ES-I3 (cell line): ENCODE measurements at regions not wholly inside any gene's neighbourhood (a gene's known extent, or its start where the extent isn't known, plus 50 kb on each side); places are given as distances from the start of the nearest gene placed in this dataset.

Source experiments
- H3K36me3 ChIP-seq: 2 replicates; pipeline ENCODE4 v1.6.1; 2013; ENCODE audit warnings: mild to moderate bottlenecking, low read length, control low read depth, moderate library complexity; ENCODE audit not compliant: insufficient read depth
- H3K4me1 ChIP-seq: 2 replicates; pipeline ENCODE4 v1.6.1; 2013; ENCODE audit warnings: mild to moderate bottlenecking, control low read depth, low read length; ENCODE audit not compliant: insufficient read depth
- H3K9ac ChIP-seq: 2 replicates; pipeline ENCODE4 v1.6.1; 2013; ENCODE audit warnings: low read depth, mild to moderate bottlenecking, low read length, moderate library complexity
- H3K9me3 ChIP-seq: 2 replicates; pipeline ENCODE4 v1.6.1; 2013; ENCODE audit warnings: mild to moderate bottlenecking, low read length, moderate library complexity; ENCODE audit not compliant: control insufficient read depth, insufficient read depth

GRCh38 chr1:29500651-29501050 lies 264.3 kb downstream of the PTPRU start:
- Histone ChIP-seq H3K4me1 (peaks cover 27% of the 10 kb centered on the region), H3K9me3 (peaks cover 8% of the 10 kb centered on the region), H3K9ac (no peak overlapping the region), H3K36me3 (no peaks in the 10 kb centered on the region)

- Histone ChIP-seq H3K36me3 (no peaks in the 10 kb centered on the region), H3K4me1 (peaks cover 27% of the 10 kb centered on the region), H3K9ac (no peak overlapping the region), H3K9me3 (peaks cover 13% of the 10 kb centered on the region)
These were observed 263.7 kb downstream of the PTPRU start for GRCh38 chr1:29500041-29500440.

GRCh38 chr1:29499104-29499650 lies 262.9 kb downstream of the PTPRU start:
- Histone ChIP-seq H3K9ac (no peak overlapping the region), H3K4me1 (peaks cover 24% of the 10 kb centered on the region), H3K9me3 (peaks cover 17% of the 10 kb centered on the region), H3K36me3 (no peaks in the 10 kb centered on the region)

GRCh38 chr1:29498126-29499103 lies 262.1 kb downstream of the PTPRU start:
- H3K9me3 ChIP-seq: peaks cover 17% of the 10 kb centered on the region
- peaks cover 17% of the 10 kb centered on the region for H3K4me1 ChIP-seq
- no peaks in the 10 kb centered on the region for H3K36me3 ChIP-seq
- H3K9ac ChIP-seq: no peak overlapping the region

- Histone ChIP-seq H3K9me3 (peaks cover 17% of the 10 kb centered on the region), H3K36me3 (no peaks in the 10 kb centered on the region), H3K4me1 (peaks cover 14% of the 10 kb centered on the region), H3K9ac (no peak overlapping the region)
These were observed 261.2 kb downstream of the PTPRU start for GRCh38 chr1:29497395-29498125.

GRCh38 chr1:29496701-29497100 lies 260.4 kb downstream of the PTPRU start:
- H3K36me3 ChIP-seq: no peaks in the 10 kb centered on the region
- H3K9ac ChIP-seq: no peak overlapping the region
- H3K4me1 ChIP-seq: peaks cover 9% of the 10 kb centered on the region
- peaks cover 17% of the 10 kb centered on the region for H3K9me3 ChIP-seq

- no peaks in the 10 kb centered on the region for H3K36me3 ChIP-seq
- H3K4me1 ChIP-seq: no peaks in the 10 kb centered on the region
- H3K9ac ChIP-seq: no peak overlapping the region
- H3K9me3 ChIP-seq: peaks cover 6% of the 10 kb centered on the region; the same call in 1 of the 2 replicates
These were observed 254.0 kb downstream of the PTPRU start for GRCh38 chr1:29490204-29490934.

- H3K9me3 ChIP-seq: no peaks in the 10 kb centered on the region
- no peaks in the 10 kb centered on the region for H3K36me3 ChIP-seq
- no peak overlapping the region for H3K9ac ChIP-seq
- no peaks in the 10 kb centered on the region for H3K4me1 ChIP-seq
These were observed 253.1 kb downstream of the PTPRU start for GRCh38 chr1:29489471-29489870.

GRCh38 chr1:29488794-29489311 lies 252.5 kb downstream of the PTPRU start:
- Histone ChIP-seq H3K9me3 (no peaks in the 10 kb centered on the region), H3K9ac (no peak overlapping the region), H3K4me1 (no peaks in the 10 kb centered on the region), H3K36me3 (no peaks in the 10 kb centered on the region)

- Histone ChIP-seq H3K9ac (no peak overlapping the region), H3K9me3 (no peaks in the 10 kb centered on the region), H3K4me1 (no peaks in the 10 kb centered on the region), H3K36me3 (no peaks in the 10 kb centered on the region)
These were observed 251.9 kb downstream of the PTPRU start for GRCh38 chr1:29488086-29488793.

- Histone ChIP-seq H3K9me3 (no peaks in the 10 kb centered on the region), H3K4me1 (no peaks in the 10 kb centered on the region), H3K9ac (no peak overlapping the region), H3K36me3 (no peaks in the 10 kb centered on the region)
These were observed 251.0 kb downstream of the PTPRU start for GRCh38 chr1:29487291-29487690.

- H3K36me3 ChIP-seq: no peaks in the 10 kb centered on the region
- no peaks in the 10 kb centered on the region for H3K9me3 ChIP-seq
- no peaks in the 10 kb centered on the region for H3K4me1 ChIP-seq
- H3K9ac ChIP-seq: no peak overlapping the region
These were observed 249.0 kb downstream of the PTPRU start for GRCh38 chr1:29485096-29485925.

- no peaks in the 10 kb centered on the region for H3K9me3 ChIP-seq
- no peak overlapping the region for H3K9ac ChIP-seq
- H3K36me3 ChIP-seq: no peaks in the 10 kb centered on the region
- H3K4me1 ChIP-seq: no peaks in the 10 kb centered on the region
These were observed 246.7 kb downstream of the PTPRU start for GRCh38 chr1:29482991-29483390.
